Spleen (tissue), 11 donors: ENCODE measurements at regions not wholly inside any gene's neighbourhood (a gene's known extent, or its start where the extent isn't known, plus 50 kb on each side); places are given as distances from the start of the nearest gene placed in this dataset.

Experiments
- DNase-seq: peaks from one replicate; pipeline ENCODE4 v3.0.0-alpha.2; 2020
- H3K27ac ChIP-seq, 8 donors: fragments of 200-600 bp; sonication (generic) in 7 of 8; 1 replicate in 4 of 8; 2 replicates in 4 of 8; pipeline versions ENCODE4 v1.5.0 to v1.8.0; 2016 to 2021; ENCODE audit warnings: inconsistent platforms in 4 of 8, mild to moderate bottlenecking in 4 of 8, moderate library complexity in 1 of 8
- H3K27me3 ChIP-seq, 7 donors: fragments of 200-600 bp; sonication (generic) in 6 of 7; replicated peaks in 1 of 7; 1 replicate in 4 of 7; 2 replicates in 3 of 7; pipeline versions ENCODE4 v1.5.0 to v1.8.0; 2016 to 2021; ENCODE audit warnings: inconsistent platforms in 3 of 7, mild to moderate bottlenecking in 1 of 7
- H3K36me3 ChIP-seq, 6 donors: fragments of 200-600 bp; sonication (generic) in 5 of 6; 1 replicate in 4 of 6; 2 replicates in 2 of 6; pipeline versions ENCODE4 v1.5.0 to v1.8.0; 2016 to 2021; ENCODE audit warnings: inconsistent platforms in 2 of 6
- H3K4me1 ChIP-seq, 6 donors: fragments of 200-600 bp; sonication (generic) in 5 of 6; 1 replicate in 3 of 6; 2 replicates in 3 of 6; pipeline versions ENCODE4 v1.5.0 to v1.8.0; 2016 to 2021; ENCODE audit warnings: inconsistent platforms in 3 of 6
- H3K4me3 ChIP-seq, 8 donors: fragments of 200-600 bp; sonication (generic) in 7 of 8; 1 replicate in 4 of 8; 2 replicates in 4 of 8; pipeline versions ENCODE4 v1.5.0 to v1.8.0; 2016 to 2021; ENCODE audit warnings: inconsistent platforms in 4 of 8, mild to moderate bottlenecking in 4 of 8, moderate library complexity in 2 of 8
- H3K9me3 ChIP-seq, 8 donors: fragments of 200-600 bp; sonication (generic) in 7 of 8; 1 replicate in 4 of 8; 2 replicates in 4 of 8; pipeline versions ENCODE4 v1.5.0 to v1.8.0; 2016 to 2021; ENCODE audit warnings: inconsistent platforms in 4 of 8
- POLR2A ChIP-seq, 3 donors: fragments of 450-650 bp; IDR thresholded peaks; one replicate each; pipeline ENCODE4 v1.5.1; 2017; ENCODE audit warnings: antibody characterized with exemption in 3 of 3, mild to moderate bottlenecking in 1 of 3
- POLR2AphosphoS5 ChIP-seq, 3 donors: sonication (generic); formaldehyde crosslinking; IDR thresholded peaks; one replicate each; pipeline ENCODE4 v1.5.1; 2017; ENCODE audit warnings: antibody characterized with exemption in 3 of 3
- WGBS, 5 donors: extraction: QIAGEN DNeasy Blood & Tissue Kit in 3 of 5; methylation state at CpG; one replicate each; pipeline versions ENCODE4 v1.1.5 to v1.1.7; 2013 to 2018; 5-methylcytosine and 5-hydroxymethylcytosine counted together
- intact Hi-C: fragments of 100-400 bp; cut with DNase I; formaldehyde crosslinking; loops from one replicate; pipeline ENCODE4 v1.15.0; 2023; ENCODE audit warnings: low total_unique reads
- TF ChIP-seq, protein P1 (sequence below), 11 experiments: fragments of 200-600 bp in 7 of 11; fragments of 450-650 bp in 4 of 11; sonication (generic) in 4 of 11; IDR thresholded peaks in 8 of 11; conservative IDR thresholded peaks in 3 of 11; 1 replicate in 7 of 11; 2 replicates in 4 of 11; pipeline versions ENCODE4 v1.4.0 to v1.8.0; 2016 to 2021; ENCODE audit warnings: antibody characterized with exemption in 11 of 11, inconsistent platforms in 4 of 11, mild to moderate bottlenecking in 1 of 11
- donor health status: healthy with polysubstance abuse.
- donor health status: DM: no; HTN: no; CAD: no; lungs with moderate emphysema.
- donor health status: DM: no; HTN: no; CAD: no.
- donor health status: Bipolar disorder and iron deficiency.
- donor health status: healthy.
- donor health status: DM: no; HTN: no; CAD: no.
- donor health status: DM: yes; HTN: yes; CAD: no.

DNA sequence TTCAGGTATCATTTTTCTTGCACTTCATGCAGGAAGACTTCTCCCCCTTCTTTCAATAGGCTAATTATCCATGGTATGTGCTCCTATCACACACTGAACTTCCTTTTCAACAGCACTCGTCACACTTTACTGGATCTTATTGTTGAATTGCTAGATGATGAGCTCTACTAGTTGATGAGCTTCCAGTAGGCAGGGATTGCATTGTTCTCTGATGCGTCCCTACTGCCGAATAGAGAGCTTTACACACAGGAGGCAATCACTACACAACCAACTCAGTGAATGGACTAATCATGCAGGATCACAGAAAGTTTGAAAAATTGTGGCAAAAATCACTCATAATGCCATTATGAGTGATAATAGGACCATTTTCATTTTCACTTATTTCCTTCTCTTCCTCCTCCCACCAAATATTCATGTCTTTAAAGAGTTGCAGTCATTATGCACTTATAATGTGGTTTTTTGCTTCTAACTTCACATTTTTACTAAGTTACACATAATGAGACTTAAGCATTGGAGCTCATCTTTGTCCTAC lies 128.1 kb upstream of the ZNF648 start:
- intact Hi-C loops, result no loop called here
- H3K36me3 ChIP-seq, result no peaks in the 10 kb centered on the region
- no peak for TF ChIP-seq POLR2A (IDR thresholded peaks at IDR 0.05)
- TF ChIP-seq, protein P1, sequence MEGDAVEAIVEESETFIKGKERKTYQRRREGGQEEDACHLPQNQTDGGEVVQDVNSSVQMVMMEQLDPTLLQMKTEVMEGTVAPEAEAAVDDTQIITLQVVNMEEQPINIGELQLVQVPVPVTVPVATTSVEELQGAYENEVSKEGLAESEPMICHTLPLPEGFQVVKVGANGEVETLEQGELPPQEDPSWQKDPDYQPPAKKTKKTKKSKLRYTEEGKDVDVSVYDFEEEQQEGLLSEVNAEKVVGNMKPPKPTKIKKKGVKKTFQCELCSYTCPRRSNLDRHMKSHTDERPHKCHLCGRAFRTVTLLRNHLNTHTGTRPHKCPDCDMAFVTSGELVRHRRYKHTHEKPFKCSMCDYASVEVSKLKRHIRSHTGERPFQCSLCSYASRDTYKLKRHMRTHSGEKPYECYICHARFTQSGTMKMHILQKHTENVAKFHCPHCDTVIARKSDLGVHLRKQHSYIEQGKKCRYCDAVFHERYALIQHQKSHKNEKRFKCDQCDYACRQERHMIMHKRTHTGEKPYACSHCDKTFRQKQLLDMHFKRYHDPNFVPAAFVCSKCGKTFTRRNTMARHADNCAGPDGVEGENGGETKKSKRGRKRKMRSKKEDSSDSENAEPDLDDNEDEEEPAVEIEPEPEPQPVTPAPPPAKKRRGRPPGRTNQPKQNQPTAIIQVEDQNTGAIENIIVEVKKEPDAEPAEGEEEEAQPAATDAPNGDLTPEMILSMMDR (IDR thresholded peaks at IDR 0.05 in 8 of 11, conservative IDR thresholded peaks at IDR 0.05 in 3 of 11), result no peak
- TF ChIP-seq POLR2AphosphoS5 (IDR thresholded peaks at IDR 0.05), result no peak
- H3K27me3 ChIP-seq, result no peaks in the 10 kb centered on the region
- WGBS, 5 donors, result 59 to 86% (median 76%) methylated on average over 3 of the region's 3 CpGs
- H3K4me1 ChIP-seq, result peaks cover 0 to 24% (median 0%) of the 10 kb centered on the region in 6 donors
- no peak overlapping the region for H3K27ac ChIP-seq
- no peak for DNase-seq
- H3K4me3 ChIP-seq, result no peak overlapping the region
- H3K9me3 ChIP-seq, result no peaks in the 10 kb centered on the region

DNA sequence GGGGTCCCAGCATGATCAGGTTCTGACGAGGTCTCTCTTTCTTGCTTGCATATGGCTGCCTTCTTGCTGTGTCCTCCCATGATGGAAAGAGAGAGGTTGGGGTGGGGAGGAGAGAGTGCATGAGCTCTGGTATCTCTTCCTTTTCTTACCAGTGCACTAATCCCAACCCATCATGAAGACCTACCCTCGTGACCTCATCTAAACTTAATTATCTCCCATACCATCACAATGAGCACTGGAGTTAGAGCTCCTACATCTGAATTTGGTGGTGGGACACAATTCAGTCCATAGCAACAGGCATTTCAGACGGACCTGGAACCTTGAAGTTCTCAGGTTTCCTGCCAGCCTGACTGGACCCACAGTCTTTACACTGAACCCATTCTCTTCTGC lies 125.2 kb upstream of the ZNF648 start:
- no peak for TF ChIP-seq POLR2A (IDR thresholded peaks at IDR 0.05)
- no peak for TF ChIP-seq POLR2AphosphoS5 (IDR thresholded peaks at IDR 0.05)
- TF ChIP-seq, protein P1 (IDR thresholded peaks at IDR 0.05 in 8 of 11, conservative IDR thresholded peaks at IDR 0.05 in 3 of 11), result no peak
- H3K36me3 ChIP-seq, result no peaks in the 10 kb centered on the region
- peaks cover 0 to 6% (median 0%) of the 10 kb centered on the region in 6 donors for H3K4me1 ChIP-seq
- 67 to 96% (median 77%) methylated on average over 3 of the region's 3 CpGs for WGBS, 5 donors
- no peaks in the 10 kb centered on the region for H3K27me3 ChIP-seq
- H3K9me3 ChIP-seq, result no peaks in the 10 kb centered on the region
- intact Hi-C loops, result no loop called here
- no peak for DNase-seq
- no peak overlapping the region for H3K4me3 ChIP-seq
- H3K27ac ChIP-seq, result no peak overlapping the region

DNA sequence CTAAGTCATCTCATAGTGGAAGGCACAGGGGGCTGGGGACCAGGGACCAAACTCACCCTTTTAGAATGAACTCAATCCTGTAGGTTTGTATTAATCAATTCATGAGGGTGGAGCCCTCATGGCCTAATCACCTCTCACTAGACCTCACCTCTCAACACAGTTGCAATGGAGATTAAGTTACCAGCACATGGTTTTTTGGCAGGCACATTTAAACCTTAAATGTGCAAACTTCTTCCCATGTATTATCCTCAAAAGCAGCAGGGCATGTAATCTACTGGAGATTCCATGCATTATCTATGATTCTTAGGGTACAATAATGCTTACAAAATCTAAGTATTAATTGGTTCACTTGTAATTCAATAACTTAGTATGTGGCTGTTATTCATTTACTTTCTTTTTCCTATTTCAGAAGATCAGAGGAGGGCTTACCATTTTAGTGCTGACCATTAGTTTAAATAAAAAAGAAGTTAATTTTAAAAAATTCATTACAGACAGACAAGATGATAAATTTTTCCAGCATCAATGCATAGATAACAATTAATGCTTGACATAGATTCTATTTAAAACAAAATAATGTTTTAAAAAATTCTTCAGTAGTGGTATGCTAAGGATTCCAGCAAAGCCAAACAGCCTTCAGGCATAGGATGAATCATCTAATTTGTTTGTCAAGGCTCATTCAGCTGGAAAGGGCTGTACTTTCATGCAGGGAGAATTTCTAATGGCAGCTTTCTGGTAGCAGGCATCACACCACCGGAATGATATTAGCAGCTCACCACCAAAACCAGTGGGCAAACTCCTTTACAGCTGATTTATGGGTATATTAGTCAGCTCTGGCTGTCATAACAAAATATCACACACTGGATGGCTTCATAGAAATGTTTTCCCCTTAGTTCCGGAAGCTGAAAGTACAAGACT lies 124.6 kb upstream of the ZNF648 start:
- DNase-seq, result no peak
- no peak overlapping the region for H3K27ac ChIP-seq
- intact Hi-C loops, result no loop called here
- H3K9me3 ChIP-seq, result no peaks in the 10 kb centered on the region
- 82 to 95% (median 87%) methylated on average over 2 of the region's 2 CpGs for WGBS, 5 donors
- no peaks in the 10 kb centered on the region for H3K36me3 ChIP-seq
- no peak overlapping the region for H3K4me3 ChIP-seq
- no peaks in the 10 kb centered on the region for H3K27me3 ChIP-seq
- peaks cover 0 to 6% (median 0%) of the 10 kb centered on the region in 6 donors for H3K4me1 ChIP-seq
- no peak for TF ChIP-seq POLR2AphosphoS5 (IDR thresholded peaks at IDR 0.05)
- TF ChIP-seq POLR2A (IDR thresholded peaks at IDR 0.05), result no peak
- TF ChIP-seq, protein P1 (IDR thresholded peaks at IDR 0.05 in 8 of 11, conservative IDR thresholded peaks at IDR 0.05 in 3 of 11), result no peak

GRCh38 chr1:182185136-182185535 lies 123.6 kb upstream of the ZNF648 start:
- Histone ChIP-seq H3K4me3 (no peak overlapping the region), H3K27me3 (no peaks in the 10 kb centered on the region), H3K27ac (no peak overlapping the region), H3K36me3 (no peaks in the 10 kb centered on the region), H3K9me3 (no peaks in the 10 kb centered on the region), H3K4me1 (peaks cover 0 to 6% (median 0%) of the 10 kb centered on the region in 6 donors)
- 73 to 94% (median 89%) methylated on average over 2 of the region's 2 CpGs for WGBS, 5 donors
- DNase-seq, result no peak
- intact Hi-C loops, result no loop called here
- TF ChIP-seq, protein P1 (IDR thresholded peaks at IDR 0.05 in 8 of 11, conservative IDR thresholded peaks at IDR 0.05 in 3 of 11), result no peak
- TF ChIP-seq POLR2A (IDR thresholded peaks at IDR 0.05) (no peak), POLR2AphosphoS5 (IDR thresholded peaks at IDR 0.05) (no peak)
